ENCODE measurements at regions not wholly inside any gene's neighbourhood (a gene's known extent, or its start where the extent isn't known, plus 50 kb on each side); places are given as distances from the start of the nearest gene placed in this dataset.

DNA sequence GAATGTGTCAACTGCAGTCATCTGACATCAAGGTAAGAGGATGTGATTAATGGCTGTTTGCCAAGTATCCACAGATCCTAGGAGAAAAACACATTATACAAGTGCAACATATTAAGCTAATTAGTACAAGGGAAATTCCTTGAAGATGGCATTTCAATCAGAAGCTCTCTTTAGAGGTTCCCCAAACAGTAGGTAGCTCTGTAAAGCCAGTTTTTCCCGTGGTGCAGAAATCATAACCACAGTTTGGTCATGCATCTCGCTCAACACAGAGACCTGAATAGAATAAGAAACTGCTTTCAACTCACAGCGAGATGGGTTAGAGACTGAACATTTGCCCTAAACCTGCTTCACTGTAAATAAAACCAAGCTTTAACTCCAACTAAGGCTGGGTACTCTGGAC lies 230.5 kb upstream of the CAMK1G start:
- TF ChIP-seq, protein P1, sequence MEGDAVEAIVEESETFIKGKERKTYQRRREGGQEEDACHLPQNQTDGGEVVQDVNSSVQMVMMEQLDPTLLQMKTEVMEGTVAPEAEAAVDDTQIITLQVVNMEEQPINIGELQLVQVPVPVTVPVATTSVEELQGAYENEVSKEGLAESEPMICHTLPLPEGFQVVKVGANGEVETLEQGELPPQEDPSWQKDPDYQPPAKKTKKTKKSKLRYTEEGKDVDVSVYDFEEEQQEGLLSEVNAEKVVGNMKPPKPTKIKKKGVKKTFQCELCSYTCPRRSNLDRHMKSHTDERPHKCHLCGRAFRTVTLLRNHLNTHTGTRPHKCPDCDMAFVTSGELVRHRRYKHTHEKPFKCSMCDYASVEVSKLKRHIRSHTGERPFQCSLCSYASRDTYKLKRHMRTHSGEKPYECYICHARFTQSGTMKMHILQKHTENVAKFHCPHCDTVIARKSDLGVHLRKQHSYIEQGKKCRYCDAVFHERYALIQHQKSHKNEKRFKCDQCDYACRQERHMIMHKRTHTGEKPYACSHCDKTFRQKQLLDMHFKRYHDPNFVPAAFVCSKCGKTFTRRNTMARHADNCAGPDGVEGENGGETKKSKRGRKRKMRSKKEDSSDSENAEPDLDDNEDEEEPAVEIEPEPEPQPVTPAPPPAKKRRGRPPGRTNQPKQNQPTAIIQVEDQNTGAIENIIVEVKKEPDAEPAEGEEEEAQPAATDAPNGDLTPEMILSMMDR (tag by site-specific recombination; IDR thresholded peaks at IDR 0.05) = no peak
- TF ChIP-seq, protein P2, sequence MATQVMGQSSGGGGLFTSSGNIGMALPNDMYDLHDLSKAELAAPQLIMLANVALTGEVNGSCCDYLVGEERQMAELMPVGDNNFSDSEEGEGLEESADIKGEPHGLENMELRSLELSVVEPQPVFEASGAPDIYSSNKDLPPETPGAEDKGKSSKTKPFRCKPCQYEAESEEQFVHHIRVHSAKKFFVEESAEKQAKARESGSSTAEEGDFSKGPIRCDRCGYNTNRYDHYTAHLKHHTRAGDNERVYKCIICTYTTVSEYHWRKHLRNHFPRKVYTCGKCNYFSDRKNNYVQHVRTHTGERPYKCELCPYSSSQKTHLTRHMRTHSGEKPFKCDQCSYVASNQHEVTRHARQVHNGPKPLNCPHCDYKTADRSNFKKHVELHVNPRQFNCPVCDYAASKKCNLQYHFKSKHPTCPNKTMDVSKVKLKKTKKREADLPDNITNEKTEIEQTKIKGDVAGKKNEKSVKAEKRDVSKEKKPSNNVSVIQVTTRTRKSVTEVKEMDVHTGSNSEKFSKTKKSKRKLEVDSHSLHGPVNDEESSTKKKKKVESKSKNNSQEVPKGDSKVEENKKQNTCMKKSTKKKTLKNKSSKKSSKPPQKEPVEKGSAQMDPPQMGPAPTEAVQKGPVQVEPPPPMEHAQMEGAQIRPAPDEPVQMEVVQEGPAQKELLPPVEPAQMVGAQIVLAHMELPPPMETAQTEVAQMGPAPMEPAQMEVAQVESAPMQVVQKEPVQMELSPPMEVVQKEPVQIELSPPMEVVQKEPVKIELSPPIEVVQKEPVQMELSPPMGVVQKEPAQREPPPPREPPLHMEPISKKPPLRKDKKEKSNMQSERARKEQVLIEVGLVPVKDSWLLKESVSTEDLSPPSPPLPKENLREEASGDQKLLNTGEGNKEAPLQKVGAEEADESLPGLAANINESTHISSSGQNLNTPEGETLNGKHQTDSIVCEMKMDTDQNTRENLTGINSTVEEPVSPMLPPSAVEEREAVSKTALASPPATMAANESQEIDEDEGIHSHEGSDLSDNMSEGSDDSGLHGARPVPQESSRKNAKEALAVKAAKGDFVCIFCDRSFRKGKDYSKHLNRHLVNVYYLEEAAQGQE (tag by site-specific recombination; IDR thresholded peaks at IDR 0.05) = no peak
- no peak for TF ChIP-seq ZBTB8A (tag by site-specific recombination; IDR thresholded peaks at IDR 0.05)
- no peak for TF ChIP-seq ZNF10 (tag by site-specific recombination; IDR thresholded peaks at IDR 0.05)
